GM23248 (cell line): ENCODE measurements at regions not wholly inside any gene's neighbourhood (a gene's known extent, or its start where the extent isn't known, plus 50 kb on each side); places are given as distances from the start of the nearest gene placed in this dataset.

ENCODE experiments used
- DNase-seq: peaks from one replicate; pipeline ENCODE4 v3.0.0-alpha.2; 2015
- H2AFZ ChIP-seq: fragments of 200-600 bp; sonication (generic); 2 replicates; pipeline ENCODE4 v1.6.1; 2016; ENCODE audit warnings: antibody characterized with exemption
- H3F3A ChIP-seq: fragments of 200-600 bp; sonication (generic); 2 replicates; pipeline ENCODE4 v1.6.1; 2016; ENCODE audit warnings: mild to moderate bottlenecking, antibody characterized with exemption, mixed run types; ENCODE audit not compliant: insufficient read depth
- H3K27ac ChIP-seq: fragments of 200-600 bp; sonication (generic); 2 replicates; pipeline ENCODE4 v1.5.1; 2016; ENCODE audit warnings: mild to moderate bottlenecking
- H3K27me3 ChIP-seq: fragments of 200-600 bp; sonication (generic); replicated peaks from 2 replicates; pipeline ENCODE4 v1.6.1; 2016; ENCODE audit warnings: mild to moderate bottlenecking; ENCODE audit not compliant: insufficient read depth
- H3K36me3 ChIP-seq: fragments of 200-600 bp; sonication (generic); 2 replicates; pipeline ENCODE4 v1.6.1; 2016; ENCODE audit warnings: low read depth, mild to moderate bottlenecking
- H3K4me1 ChIP-seq: fragments of 200-600 bp; sonication (generic); 2 replicates; pipeline ENCODE4 v1.6.1; 2016; ENCODE audit warnings: mild to moderate bottlenecking; ENCODE audit not compliant: insufficient read depth
- H3K4me2 ChIP-seq: fragments of 200-600 bp; sonication (generic); one replicate; pipeline ENCODE4 v1.6.1; 2016; ENCODE audit warnings: mild to moderate bottlenecking; ENCODE audit not compliant: unreplicated experiment
- H3K4me3 ChIP-seq: fragments of 200-600 bp; sonication (generic); 2 replicates; pipeline ENCODE4 v1.5.1; 2016; ENCODE audit warnings: mild to moderate bottlenecking
- H3K79me2 ChIP-seq: fragments of 200-600 bp; sonication (generic); 2 replicates; pipeline ENCODE4 v1.6.1; 2016; ENCODE audit warnings: mild to moderate bottlenecking; ENCODE audit not compliant: insufficient read depth
- H3K9ac ChIP-seq: fragments of 200-600 bp; sonication (generic); 2 replicates; pipeline ENCODE4 v1.6.1; 2016; ENCODE audit warnings: mild to moderate bottlenecking
- H3K9me2 ChIP-seq: fragments of 200-600 bp; sonication (generic); 2 replicates; pipeline ENCODE4 v1.6.1; 2016; ENCODE audit warnings: mixed run types, mild to moderate bottlenecking, moderate library complexity; ENCODE audit not compliant: insufficient read depth
- H3K9me3 ChIP-seq: fragments of 200-600 bp; sonication (generic); one replicate; pipeline ENCODE4 v1.6.1; 2017; ENCODE audit warnings: low read depth
- H4K20me1 ChIP-seq: fragments of 200-600 bp; sonication (generic); 2 replicates; pipeline ENCODE4 v1.6.0; 2016; ENCODE audit not compliant: insufficient read depth
- EZH2 ChIP-seq: fragments of 200-600 bp; sonication (generic); IDR thresholded peaks from 2 replicates; pipeline ENCODE4 v1.6.1; 2018; ENCODE audit warnings: antibody characterized with exemption, mild to moderate bottlenecking; ENCODE audit not compliant: insufficient read depth, poor library complexity, severe bottlenecking
- EZH2phosphoT487 ChIP-seq: fragments of 200-600 bp; sonication (generic); IDR thresholded peaks from 2 replicates; pipeline ENCODE4 v1.6.1; 2018; ENCODE audit warnings: antibody characterized with exemption, moderate library complexity, mild to moderate bottlenecking, low read depth; ENCODE audit not compliant: insufficient read depth
- WGBS, 2 experiments: methylation state at CpG; one replicate each; pipeline ENCODE4 v1.1.6; 2015 to 2017; ENCODE audit warnings: low lambda C conversion rate in 2 of 2, low coverage in 1 of 2; ENCODE audit errors: missing lambda C conversion rate in 2 of 2; 5-methylcytosine and 5-hydroxymethylcytosine counted together
- in situ Hi-C: fragments of 300-500 bp; cut with MboI; formaldehyde crosslinking; loops from 2 replicates; pipeline ENCODE4 v1.15.0; 2020

- no peaks in the 10 kb centered on the region for H3K79me2 ChIP-seq
- no peaks in the 10 kb centered on the region for H4K20me1 ChIP-seq
- H2AFZ ChIP-seq: no peak overlapping the region
- TF ChIP-seq EZH2 (no peak), EZH2phosphoT487 (no peak)
- H3K4me3 ChIP-seq: no peak overlapping the region
- H3K27ac ChIP-seq: no peak overlapping the region
- DNase-seq: no peak
- WGBS, 2 experiments: 61 to 64% methylated on average over 2 of the region's 2 CpGs
- no peak overlapping the region for H3K9ac ChIP-seq
- H3K36me3 ChIP-seq: no peaks in the 10 kb centered on the region
- H3F3A ChIP-seq: no peaks in the 10 kb centered on the region
- H3K9me2 ChIP-seq: no peaks in the 10 kb centered on the region
- no peaks in the 10 kb centered on the region for H3K9me3 ChIP-seq
- no peaks in the 10 kb centered on the region for H3K4me1 ChIP-seq
- no peaks in the 10 kb centered on the region for H3K27me3 ChIP-seq
- no peak overlapping the region for H3K4me2 ChIP-seq
- in situ Hi-C loops: no loop called here
Measured at GRCh38 chr16:64507240-64508024, 614.4 kb downstream of the CDH11 start.

GRCh38 chr16:64499211-64499610, 622.7 kb downstream of the CDH11 start:
- no peak for DNase-seq
- Histone ChIP-seq H3K4me3 (no peak overlapping the region), H3K4me2 (no peak overlapping the region), H3K9ac (no peak overlapping the region), H2AFZ (no peak overlapping the region), H3K36me3 (no peaks in the 10 kb centered on the region), H4K20me1 (no peaks in the 10 kb centered on the region), H3K27me3 (no peaks in the 10 kb centered on the region), H3K9me2 (no peaks in the 10 kb centered on the region), H3K9me3 (no peaks in the 10 kb centered on the region), H3K4me1 (no peaks in the 10 kb centered on the region), H3K27ac (no peak overlapping the region), H3F3A (no peaks in the 10 kb centered on the region), H3K79me2 (no peaks in the 10 kb centered on the region)
- no peak for TF ChIP-seq EZH2
- no peak for TF ChIP-seq EZH2phosphoT487
- 93 to 96% methylated on average over 1 of the region's 1 CpG for WGBS, 2 experiments
- in situ Hi-C loops: no loop called here

DNA sequence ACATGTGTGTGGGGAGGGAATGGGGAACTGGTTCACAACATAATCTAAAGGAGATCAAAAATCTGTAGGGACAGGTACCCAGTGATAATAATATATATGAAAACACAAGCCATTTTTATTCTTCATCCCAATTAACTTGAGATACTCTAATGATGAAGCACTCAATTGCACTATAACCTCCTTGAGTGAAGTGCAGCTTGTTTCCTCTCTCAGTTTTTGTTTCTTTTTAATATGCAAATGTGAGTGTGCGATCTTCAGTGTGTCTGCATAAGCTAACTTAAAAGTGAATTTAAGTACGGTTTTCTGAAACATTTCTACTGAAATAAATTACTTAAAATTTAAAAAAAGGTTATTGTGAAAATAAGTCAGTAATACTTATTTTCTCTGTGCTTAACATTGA, 623.5 kb downstream of the CDH11 start:
- Histone ChIP-seq H3K9me3 (no peaks in the 10 kb centered on the region), H3K36me3 (no peaks in the 10 kb centered on the region), H2AFZ (no peak overlapping the region), H3F3A (no peaks in the 10 kb centered on the region), H3K79me2 (no peaks in the 10 kb centered on the region), H3K4me1 (no peaks in the 10 kb centered on the region), H3K9me2 (no peaks in the 10 kb centered on the region), H3K4me3 (no peak overlapping the region), H3K9ac (no peak overlapping the region), H3K27me3 (no peaks in the 10 kb centered on the region), H3K27ac (no peak overlapping the region), H3K4me2 (no peak overlapping the region), H4K20me1 (no peaks in the 10 kb centered on the region)
- 68 to 71% methylated on average over 2 of the region's 2 CpGs for WGBS, 2 experiments
- no peak for TF ChIP-seq EZH2
- TF ChIP-seq EZH2phosphoT487: no peak
- in situ Hi-C loops: no loop called here
- no peak for DNase-seq

DNA sequence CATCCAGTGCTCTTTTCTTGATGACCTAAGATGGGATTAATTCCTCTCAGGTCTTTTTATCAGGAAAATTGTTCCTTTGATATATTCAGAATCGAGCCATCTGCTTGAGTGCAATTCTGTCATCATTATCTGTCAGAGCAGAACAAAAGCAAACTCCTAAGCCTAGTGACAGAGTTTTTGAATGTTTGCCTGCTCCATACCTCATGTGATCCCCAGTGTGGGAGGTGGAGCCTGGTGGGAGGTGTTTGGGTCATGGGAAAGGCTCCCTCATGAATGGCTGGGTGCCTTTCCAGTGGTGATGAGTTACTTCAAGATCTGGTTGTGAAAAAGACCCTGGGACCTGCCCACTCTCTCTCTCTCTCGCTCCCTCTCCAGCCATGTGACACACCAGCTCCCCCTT, 628.2 kb downstream of the CDH11 start:
- no peak overlapping the region for H3K4me3 ChIP-seq
- no peak overlapping the region for H3K9ac ChIP-seq
- no peaks in the 10 kb centered on the region for H3F3A ChIP-seq
- H2AFZ ChIP-seq: no peak overlapping the region
- H4K20me1 ChIP-seq: no peaks in the 10 kb centered on the region
- WGBS, 2 experiments: 84 to 98% methylated on average over 2 of the region's 2 CpGs
- no peaks in the 10 kb centered on the region for H3K4me1 ChIP-seq
- in situ Hi-C loops: no loop called here
- no peak overlapping the region for H3K27ac ChIP-seq
- H3K4me2 ChIP-seq: no peak overlapping the region
- no peaks in the 10 kb centered on the region for H3K9me3 ChIP-seq
- H3K79me2 ChIP-seq: no peaks in the 10 kb centered on the region
- H3K9me2 ChIP-seq: no peaks in the 10 kb centered on the region
- H3K36me3 ChIP-seq: no peaks in the 10 kb centered on the region
- no peaks in the 10 kb centered on the region for H3K27me3 ChIP-seq
- no peak for TF ChIP-seq EZH2phosphoT487
- TF ChIP-seq EZH2: no peak
- DNase-seq: no peak
